Osteocyte (in vitro differentiated cells): ENCODE measurements at regions not wholly inside any gene's neighbourhood (a gene's known extent, or its start where the extent isn't known, plus 50 kb on each side); places are given as distances from the start of the nearest gene placed in this dataset.
A peak's percentile ranks its signal among the peaks of the same experiment; 100 is the strongest.

ENCODE experiments used
- DNase-seq: peaks from one replicate; pipeline ENCODE4 v3.0.0; 2021; ENCODE audit warnings: mixed read lengths; ENCODE audit not compliant: unreplicated experiment; ENCODE audit errors: extremely low spot score
- H3K27ac Mint-ChIP-seq: one replicate; pipeline ENCODE4 v1.8.0; 2021; ENCODE audit warnings: mild to moderate bottlenecking, mixed read lengths; ENCODE audit not compliant: unreplicated experiment
- H3K27me3 Mint-ChIP-seq: one replicate; pipeline ENCODE4 v1.8.0; 2021; ENCODE audit warnings: mixed read lengths; ENCODE audit not compliant: unreplicated experiment
- H3K36me3 Mint-ChIP-seq: one replicate; pipeline ENCODE4 v1.8.0; 2021; ENCODE audit warnings: mixed read lengths; ENCODE audit not compliant: unreplicated experiment
- H3K4me1 Mint-ChIP-seq: one replicate; pipeline ENCODE4 v1.8.0; 2021; ENCODE audit warnings: mixed read lengths; ENCODE audit not compliant: unreplicated experiment
- H3K4me3 Mint-ChIP-seq: one replicate; pipeline ENCODE4 v1.8.0; 2021; ENCODE audit warnings: mild to moderate bottlenecking, moderate library complexity, mixed read lengths; ENCODE audit not compliant: unreplicated experiment
- H3K9me3 Mint-ChIP-seq: one replicate; pipeline ENCODE4 v1.8.0; 2021; ENCODE audit warnings: mixed read lengths; ENCODE audit not compliant: unreplicated experiment
- CTCF ChIP-seq: fragments of 200-600 bp; sonication (generic); IDR thresholded peaks from 2 replicates; pipeline ENCODE4 v1.5.0; 2021; ENCODE audit warnings: antibody characterized with exemption, mild to moderate bottlenecking, moderate library complexity

DNA sequence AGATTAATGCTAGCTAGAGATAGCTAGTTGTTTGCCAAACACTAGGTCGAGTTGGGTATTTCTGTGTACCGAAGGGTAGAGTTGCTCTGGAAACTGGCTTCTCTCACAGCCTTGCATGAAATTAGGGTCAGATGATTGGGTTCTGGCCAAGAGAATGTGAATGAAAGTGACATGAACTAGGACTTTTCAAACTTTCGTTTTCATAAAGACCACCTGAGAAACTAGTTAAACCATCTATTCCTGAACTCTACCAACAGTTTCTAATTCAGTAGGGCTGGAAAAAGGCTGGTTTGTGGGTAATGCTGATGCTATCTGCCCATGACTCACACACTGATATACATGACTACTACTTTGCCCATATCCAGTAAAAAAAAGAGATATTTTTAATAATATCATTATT lies 157.6 kb downstream of the GASK1B start:
- H3K4me3 Mint-ChIP-seq: no peak overlapping the region
- H3K4me1 Mint-ChIP-seq: peaks cover 59% of the 10 kb centered on the region
- H3K27ac Mint-ChIP-seq: no peak overlapping the region
- no peak for DNase-seq
- peaks cover 12% of the 10 kb centered on the region for H3K9me3 Mint-ChIP-seq
- no peaks in the 10 kb centered on the region for H3K27me3 Mint-ChIP-seq
- H3K36me3 Mint-ChIP-seq: peaks cover 1% of the 10 kb centered on the region
- no peak for TF ChIP-seq CTCF

GRCh38 chr4:158013858-158014257 lies 159.0 kb downstream of the GASK1B start:
- H3K27me3 Mint-ChIP-seq: no peaks in the 10 kb centered on the region
- H3K27ac Mint-ChIP-seq: peak overlapping the region; percentile 57
- DNase-seq: no peak
- peaks cover 1% of the 10 kb centered on the region for H3K36me3 Mint-ChIP-seq
- H3K4me3 Mint-ChIP-seq: no peak overlapping the region
- TF ChIP-seq CTCF: no peak
- peaks cover 60% of the 10 kb centered on the region for H3K4me1 Mint-ChIP-seq
- peaks cover 12% of the 10 kb centered on the region for H3K9me3 Mint-ChIP-seq

DNA sequence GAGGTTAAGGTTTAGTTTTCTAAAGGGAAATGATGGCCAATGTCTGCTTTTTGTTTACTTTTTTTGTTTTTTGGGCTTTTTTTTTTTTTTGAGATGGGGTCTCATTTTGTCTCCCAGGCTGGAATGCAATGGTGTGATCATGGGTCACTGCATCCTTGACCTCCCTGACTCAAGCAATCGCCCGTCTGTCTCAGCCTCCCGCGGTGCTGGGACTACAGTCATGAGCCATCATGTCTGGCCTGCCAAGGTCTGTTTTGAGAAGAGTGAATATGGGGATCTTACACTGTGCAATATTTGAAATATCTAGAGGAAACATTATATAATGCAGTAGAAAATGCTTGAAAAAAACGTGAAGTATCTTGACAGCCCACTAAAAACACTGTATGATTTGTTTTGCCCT lies 162.5 kb downstream of the GASK1B start:
- no peak for DNase-seq
- Mint-ChIP-seq H3K36me3 (peaks cover 1% of the 10 kb centered on the region), H3K4me1 (peaks cover 66% of the 10 kb centered on the region), H3K4me3 (no peak overlapping the region), H3K9me3 (peaks cover 8% of the 10 kb centered on the region), H3K27me3 (no peaks in the 10 kb centered on the region), H3K27ac (peak overlapping the region; percentile 89)
- TF ChIP-seq CTCF: no peak

DNA sequence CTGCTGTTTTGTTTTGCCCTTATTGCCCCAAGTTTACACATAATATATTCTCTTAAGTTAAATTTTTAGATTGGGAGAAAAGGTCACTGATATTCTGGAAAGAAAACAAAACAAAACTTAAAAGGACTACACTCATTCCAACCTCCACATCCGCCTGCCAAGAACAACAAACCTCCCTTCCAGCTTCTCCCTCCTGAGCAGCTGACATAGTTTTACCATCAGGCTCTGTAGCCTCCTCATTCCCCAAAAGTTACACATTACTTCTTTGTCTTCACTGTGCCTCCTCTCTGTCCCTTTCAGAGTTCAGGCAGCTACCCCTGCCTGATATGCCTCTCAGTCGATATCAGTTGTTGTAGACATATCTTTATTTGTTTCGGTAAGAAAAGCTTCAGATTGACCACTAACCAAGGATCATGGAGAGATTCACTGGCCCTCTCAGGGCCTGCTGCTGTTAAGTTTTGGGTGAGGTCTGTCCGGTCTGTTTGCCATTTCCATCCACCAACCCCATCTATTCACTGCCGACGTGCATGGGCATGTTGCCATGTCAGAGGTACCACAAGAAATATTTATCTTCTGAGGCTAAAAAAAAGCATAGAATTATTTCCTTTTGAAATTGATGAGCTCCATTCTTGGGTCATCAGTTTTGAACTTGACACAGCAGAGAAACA lies 164.1 kb downstream of the GASK1B start:
- no peak for TF ChIP-seq CTCF
- no peak for DNase-seq
- Mint-ChIP-seq H3K4me3 (no peak overlapping the region), H3K36me3 (peaks cover 4% of the 10 kb centered on the region), H3K27me3 (no peaks in the 10 kb centered on the region), H3K9me3 (peaks cover 5% of the 10 kb centered on the region), H3K4me1 (peaks cover 79% of the 10 kb centered on the region), H3K27ac (peak overlapping the region; percentile 85)

GRCh38 chr4:158007566-158007965 lies 165.3 kb downstream of the GASK1B start:
- peak overlapping the region; percentile 73 for H3K27ac Mint-ChIP-seq

More at GRCh38 chr4:158007566-158007965, 165.3 kb downstream of the GASK1B start:
- peaks cover 75% of the 10 kb centered on the region for H3K4me1 Mint-ChIP-seq
- H3K27me3 Mint-ChIP-seq: no peaks in the 10 kb centered on the region
- no peaks in the 10 kb centered on the region for H3K9me3 Mint-ChIP-seq
- H3K4me3 Mint-ChIP-seq: no peak overlapping the region
- no peak for DNase-seq
- TF ChIP-seq CTCF: no peak
- peaks cover 3% of the 10 kb centered on the region for H3K36me3 Mint-ChIP-seq
